Activated CD8-positive, alpha-beta T cell treated with anti-CD3 and anti-CD28 coated beads for 36 hours (primary cell): ENCODE measurements at regions not wholly inside any gene's neighbourhood (a gene's known extent, or its start where the extent isn't known, plus 50 kb on each side); places are given as distances from the start of the nearest gene placed in this dataset.

Source experiments
- ATAC-seq: fragments of 200-7000 bp; cut with Tn5 transposase; one replicate; pipeline ENCODE4 v1.10.0; 2021; ENCODE audit warnings: mild to moderate bottlenecking, moderate library complexity
- CTCF ChIA-PET: fragments of 350-600 bp; sonication (Branson Sonifier 250); formaldehyde crosslinking; loops from one replicate; lab custom pipeline; 2021; ENCODE audit warnings: antibody characterized with exemption; lab: Charles Lee
- POLR2A ChIA-PET: fragments of 350-600 bp; sonication (Branson Sonifier 250); formaldehyde crosslinking; loops from one replicate; lab custom pipeline; 2021; ENCODE audit warnings: antibody characterized with exemption; lab: Charles Lee
- DNase-seq: peaks from one replicate; pipeline ENCODE4 v3.0.0-alpha.2; 2020
- H3K27ac Mint-ChIP-seq: one replicate; pipeline ENCODE4 v1.8.0; 2021; ENCODE audit warnings: mild to moderate bottlenecking, mixed read lengths
- H3K27me3 Mint-ChIP-seq: one replicate; pipeline ENCODE4 v1.8.0; 2021; ENCODE audit warnings: mixed read lengths
- H3K36me3 Mint-ChIP-seq: one replicate; pipeline ENCODE4 v1.8.0; 2021; ENCODE audit warnings: low read depth, mixed read lengths
- H3K4me1 Mint-ChIP-seq: one replicate; pipeline ENCODE4 v1.8.0; 2021; ENCODE audit warnings: low read depth, mixed read lengths
- H3K4me3 Mint-ChIP-seq: one replicate; pipeline ENCODE4 v1.8.0; 2021; ENCODE audit warnings: mild to moderate bottlenecking, moderate library complexity, mixed read lengths
- H3K9me3 Mint-ChIP-seq: one replicate; pipeline ENCODE4 v1.8.0; 2021; ENCODE audit warnings: mixed read lengths
- intact Hi-C: fragments of 100-400 bp; cut with micrococcal nuclease; formaldehyde crosslinking; loops from one replicate; pipeline ENCODE4 v1.10.0; 2022
- TF ChIP-seq, protein P1 (sequence below): fragments of 200-600 bp; IDR thresholded peaks from one replicate; pipeline ENCODE4 v1.8.0; 2022; ENCODE audit warnings: antibody characterized with exemption, mild to moderate bottlenecking

DNA sequence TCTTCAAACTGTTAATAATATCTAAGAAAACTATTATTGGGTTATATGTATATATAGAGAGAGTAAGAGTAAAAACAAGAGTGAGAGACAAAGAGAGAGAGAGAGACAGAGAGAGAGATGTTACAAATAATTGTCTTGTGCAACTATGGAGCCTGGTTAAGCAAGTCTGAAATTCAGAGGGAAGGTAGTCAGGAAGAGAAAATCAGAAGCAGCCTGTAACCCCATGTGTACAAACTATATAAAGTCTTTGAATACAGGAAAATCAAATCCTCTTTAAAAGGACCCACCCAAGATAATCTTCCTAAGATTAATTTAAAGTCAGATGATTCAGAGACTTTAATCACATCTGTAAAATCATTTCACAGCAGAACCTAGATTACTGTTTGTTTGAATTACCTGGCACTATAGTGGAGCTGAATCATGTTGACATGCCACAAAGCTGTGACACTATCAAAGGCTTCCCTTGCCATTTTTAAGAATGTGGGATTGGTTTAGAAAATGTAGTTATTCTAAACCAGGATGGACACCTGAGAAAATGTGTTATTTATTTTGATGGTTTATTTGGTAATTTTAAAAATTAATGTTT is 301.7 kb upstream of the FSIP2 start:
- intact Hi-C loops, result no loop called here
- TF ChIP-seq, protein P1, sequence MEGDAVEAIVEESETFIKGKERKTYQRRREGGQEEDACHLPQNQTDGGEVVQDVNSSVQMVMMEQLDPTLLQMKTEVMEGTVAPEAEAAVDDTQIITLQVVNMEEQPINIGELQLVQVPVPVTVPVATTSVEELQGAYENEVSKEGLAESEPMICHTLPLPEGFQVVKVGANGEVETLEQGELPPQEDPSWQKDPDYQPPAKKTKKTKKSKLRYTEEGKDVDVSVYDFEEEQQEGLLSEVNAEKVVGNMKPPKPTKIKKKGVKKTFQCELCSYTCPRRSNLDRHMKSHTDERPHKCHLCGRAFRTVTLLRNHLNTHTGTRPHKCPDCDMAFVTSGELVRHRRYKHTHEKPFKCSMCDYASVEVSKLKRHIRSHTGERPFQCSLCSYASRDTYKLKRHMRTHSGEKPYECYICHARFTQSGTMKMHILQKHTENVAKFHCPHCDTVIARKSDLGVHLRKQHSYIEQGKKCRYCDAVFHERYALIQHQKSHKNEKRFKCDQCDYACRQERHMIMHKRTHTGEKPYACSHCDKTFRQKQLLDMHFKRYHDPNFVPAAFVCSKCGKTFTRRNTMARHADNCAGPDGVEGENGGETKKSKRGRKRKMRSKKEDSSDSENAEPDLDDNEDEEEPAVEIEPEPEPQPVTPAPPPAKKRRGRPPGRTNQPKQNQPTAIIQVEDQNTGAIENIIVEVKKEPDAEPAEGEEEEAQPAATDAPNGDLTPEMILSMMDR, result no peak
- ChIA-PET POLR2A (no interaction called here), CTCF (no interaction called here)
- Mint-ChIP-seq H3K36me3 (no peaks in the 10 kb centered on the region), H3K27me3 (no peaks in the 10 kb centered on the region), H3K27ac (no peak overlapping the region), H3K9me3 (no peaks in the 10 kb centered on the region), H3K4me3 (no peak overlapping the region), H3K4me1 (no peaks in the 10 kb centered on the region)
- ATAC-seq (no peak), DNase-seq (no peak)

DNA sequence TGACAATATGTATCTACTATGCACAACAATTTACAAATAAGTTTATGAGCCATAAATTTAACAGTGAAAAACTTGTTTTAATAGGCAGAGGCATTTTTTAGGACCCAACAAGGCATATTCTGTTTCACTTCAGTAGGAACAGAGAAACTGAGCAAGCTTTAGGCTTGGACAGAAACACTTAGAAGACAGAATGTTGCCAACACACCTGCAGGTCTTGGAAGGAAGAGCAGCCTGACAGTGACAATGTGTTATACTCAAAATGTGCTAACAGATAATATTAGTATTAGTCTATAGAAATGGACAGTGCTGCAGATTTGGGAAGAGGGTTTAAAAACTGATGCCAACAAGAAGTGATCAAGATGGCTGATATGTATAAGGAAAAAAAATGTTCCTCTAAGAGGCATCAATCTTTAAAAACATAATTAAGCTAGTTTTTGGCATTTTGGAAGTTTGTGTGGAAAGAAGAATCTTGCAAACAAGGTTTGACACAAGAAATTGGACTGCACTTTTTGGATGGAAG is 297.1 kb upstream of the FSIP2 start:
- H3K4me3 Mint-ChIP-seq, result no peak overlapping the region
- no peak overlapping the region for H3K27ac Mint-ChIP-seq
- TF ChIP-seq, protein P1, result no peak
- CTCF ChIA-PET, result no interaction called here
- ATAC-seq (no peak), DNase-seq (no peak)
- H3K4me1 Mint-ChIP-seq, result no peaks in the 10 kb centered on the region
- no peaks in the 10 kb centered on the region for H3K36me3 Mint-ChIP-seq
- H3K9me3 Mint-ChIP-seq, result no peaks in the 10 kb centered on the region
- no peaks in the 10 kb centered on the region for H3K27me3 Mint-ChIP-seq
- POLR2A ChIA-PET, result no interaction called here
- intact Hi-C loops, result no loop called here

DNA sequence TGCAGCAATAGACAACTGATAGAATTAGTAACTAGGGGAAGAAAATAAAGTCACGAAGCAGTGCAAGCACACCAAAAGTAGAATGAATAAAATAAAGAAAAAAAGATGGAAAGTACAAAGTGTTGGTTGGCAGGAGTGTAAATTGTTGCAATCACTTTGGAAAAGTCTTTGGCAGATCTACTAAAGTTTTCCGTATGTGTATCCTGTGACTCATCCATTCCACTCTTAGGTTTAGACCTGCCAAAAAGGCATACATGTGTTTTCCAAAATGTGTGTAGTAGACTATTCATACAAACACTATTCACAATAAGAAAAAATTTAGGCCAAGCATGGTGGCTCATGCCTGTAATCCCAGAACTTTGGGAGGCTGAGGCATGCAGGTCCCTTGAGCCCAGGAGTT is 282.1 kb upstream of the FSIP2 start:
- POLR2A ChIA-PET, result no interaction called here
- Mint-ChIP-seq H3K27ac (no peak overlapping the region), H3K36me3 (no peaks in the 10 kb centered on the region), H3K4me3 (no peak overlapping the region), H3K4me1 (no peaks in the 10 kb centered on the region), H3K27me3 (no peaks in the 10 kb centered on the region), H3K9me3 (peaks cover 9% of the 10 kb centered on the region)
- ATAC-seq (no peak), DNase-seq (no peak)
- CTCF ChIA-PET, result no interaction called here
- TF ChIP-seq, protein P1, result no peak
- intact Hi-C loops, result no loop called here

DNA sequence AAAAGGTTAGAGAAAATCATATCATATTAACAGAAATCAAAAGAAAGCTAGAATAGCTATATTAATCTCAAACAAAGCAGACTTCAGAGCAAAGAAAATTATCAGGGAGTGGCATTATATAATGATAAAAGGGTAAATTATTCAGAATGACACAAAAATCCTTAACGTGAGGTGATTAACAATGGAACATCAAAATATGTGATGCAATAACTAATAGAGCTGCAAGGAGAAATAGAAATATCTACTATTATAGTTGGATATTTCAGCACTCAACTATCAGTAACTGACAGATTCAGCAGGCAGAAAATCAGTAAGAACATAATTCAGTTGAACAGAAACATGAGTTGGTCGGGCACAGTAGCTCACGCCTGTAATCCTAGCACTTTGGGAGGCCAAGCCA is 275.1 kb upstream of the FSIP2 start:
- no peak for ATAC-seq
- CTCF ChIA-PET, result no interaction called here
- no peaks in the 10 kb centered on the region for H3K36me3 Mint-ChIP-seq
- H3K4me3 Mint-ChIP-seq, result no peak overlapping the region
- TF ChIP-seq, protein P1, result no peak
- POLR2A ChIA-PET, result no interaction called here
- H3K4me1 Mint-ChIP-seq, result no peaks in the 10 kb centered on the region
- no peak for DNase-seq
- no peaks in the 10 kb centered on the region for H3K27me3 Mint-ChIP-seq
- H3K27ac Mint-ChIP-seq, result no peak overlapping the region
- intact Hi-C loops, result no loop called here
- peaks cover 8% of the 10 kb centered on the region for H3K9me3 Mint-ChIP-seq

DNA sequence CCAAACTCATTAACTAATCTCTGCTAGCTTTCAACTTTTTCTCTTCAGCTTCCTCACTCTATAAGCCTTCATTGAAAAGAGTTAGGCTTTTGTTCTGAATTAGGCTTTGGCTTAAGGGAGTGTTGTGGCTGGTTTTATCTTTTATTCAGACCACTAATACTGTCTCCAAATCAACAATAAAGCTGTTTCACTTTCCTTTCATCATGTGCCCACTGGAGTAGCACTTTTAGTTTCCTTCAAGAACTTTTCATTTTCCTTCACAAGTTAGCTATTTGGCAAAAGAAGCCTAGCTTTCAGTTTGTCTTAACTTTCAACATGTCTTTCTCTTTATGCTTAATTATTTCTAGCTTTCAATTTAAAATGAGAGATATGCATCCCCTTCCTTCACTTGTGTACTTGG is 271.7 kb upstream of the FSIP2 start:
- no peaks in the 10 kb centered on the region for H3K36me3 Mint-ChIP-seq
- ChIA-PET CTCF (no interaction called here), POLR2A (no interaction called here)
- no peaks in the 10 kb centered on the region for H3K4me1 Mint-ChIP-seq
- TF ChIP-seq, protein P1, result no peak
- intact Hi-C loops, result no loop called here
- no peak overlapping the region for H3K27ac Mint-ChIP-seq
- H3K27me3 Mint-ChIP-seq, result no peaks in the 10 kb centered on the region
- no peak for DNase-seq
- no peak overlapping the region for H3K4me3 Mint-ChIP-seq
- H3K9me3 Mint-ChIP-seq, result peaks cover 7% of the 10 kb centered on the region
- ATAC-seq, result no peak
